Activated B cell treated with CpG ODN at 0.5 μM for 24 hours (primary cell): ENCODE measurements at regions not wholly inside any gene's neighbourhood (a gene's known extent, or its start where the extent isn't known, plus 50 kb on each side); places are given as distances from the start of the nearest gene placed in this dataset.

Experiments used
- ATAC-seq: fragments of 200-7000 bp; cut with Tn5 transposase; one replicate; pipeline ENCODE4 v1.10.0; 2021; ENCODE audit warnings: low read depth, mild to moderate bottlenecking, moderate library complexity
- CTCF ChIA-PET: fragments of 350-600 bp; sonication (Branson Sonifier 250); formaldehyde crosslinking; loops from one replicate; lab custom pipeline; 2021; ENCODE audit warnings: antibody characterized with exemption; lab: Charles Lee
- POLR2A ChIA-PET: fragments of 350-600 bp; sonication (Branson Sonifier 250); formaldehyde crosslinking; loops from one replicate; lab custom pipeline; 2021; ENCODE audit warnings: antibody characterized with exemption; lab: Charles Lee
- DNase-seq: peaks from one replicate; pipeline ENCODE4 v3.0.0; 2022
- H3K27ac Mint-ChIP-seq: one replicate; pipeline ENCODE4 v1.8.0; 2020; ENCODE audit warnings: mixed read lengths
- H3K27me3 Mint-ChIP-seq: one replicate; pipeline ENCODE4 v1.8.0; 2021; ENCODE audit warnings: mixed read lengths
- H3K36me3 Mint-ChIP-seq: one replicate; pipeline ENCODE4 v1.8.0; 2021; ENCODE audit warnings: low read depth, mixed read lengths
- H3K4me1 Mint-ChIP-seq: one replicate; pipeline ENCODE4 v1.8.0; 2021; ENCODE audit warnings: mixed read lengths
- H3K4me3 Mint-ChIP-seq: one replicate; pipeline ENCODE4 v1.8.0; 2020; ENCODE audit warnings: mild to moderate bottlenecking, mixed read lengths
- H3K9me3 Mint-ChIP-seq: one replicate; pipeline ENCODE4 v1.8.0; 2020; ENCODE audit warnings: mixed read lengths
- intact Hi-C: fragments of 100-400 bp; cut with micrococcal nuclease; formaldehyde crosslinking; loops from one replicate; pipeline ENCODE4 v1.15.1; 2024
- TF ChIP-seq, protein P1 (sequence below): fragments of 200-600 bp; IDR thresholded peaks from one replicate; pipeline ENCODE4 v1.8.0; 2022; ENCODE audit warnings: antibody characterized with exemption, mild to moderate bottlenecking

DNA sequence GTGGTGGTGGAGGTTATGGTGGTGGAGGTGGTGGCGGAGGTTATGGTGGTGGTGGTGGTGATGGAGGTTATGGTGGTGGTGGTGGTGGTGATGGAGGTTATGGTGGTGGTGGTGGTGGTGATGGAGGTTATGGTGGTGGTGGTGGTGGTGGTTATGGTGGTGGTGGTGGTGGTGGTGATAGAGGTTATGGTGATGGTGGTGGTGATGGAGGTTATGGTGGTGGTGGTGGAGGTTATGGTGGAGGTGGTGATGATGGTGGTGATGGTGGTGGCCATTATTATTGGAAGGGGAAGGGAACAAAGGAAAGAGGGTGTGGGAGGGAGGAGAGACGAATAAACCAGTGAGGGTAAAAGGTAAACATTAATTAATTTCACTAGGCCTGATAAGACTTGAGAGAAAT lies 53.5 kb upstream of the TCF20 start:
- intact Hi-C loops, result no loop called here
- H3K36me3 Mint-ChIP-seq, result no peaks in the 10 kb centered on the region
- POLR2A ChIA-PET, result no interaction called here
- H3K9me3 Mint-ChIP-seq, result no peaks in the 10 kb centered on the region
- ATAC-seq (no peak), DNase-seq (no peak)
- CTCF ChIA-PET, result no interaction called here
- H3K27ac Mint-ChIP-seq, result no peak overlapping the region
- H3K4me1 Mint-ChIP-seq, result peaks cover 7% of the 10 kb centered on the region
- peaks cover 16% of the 10 kb centered on the region for H3K27me3 Mint-ChIP-seq
- TF ChIP-seq, protein P1, sequence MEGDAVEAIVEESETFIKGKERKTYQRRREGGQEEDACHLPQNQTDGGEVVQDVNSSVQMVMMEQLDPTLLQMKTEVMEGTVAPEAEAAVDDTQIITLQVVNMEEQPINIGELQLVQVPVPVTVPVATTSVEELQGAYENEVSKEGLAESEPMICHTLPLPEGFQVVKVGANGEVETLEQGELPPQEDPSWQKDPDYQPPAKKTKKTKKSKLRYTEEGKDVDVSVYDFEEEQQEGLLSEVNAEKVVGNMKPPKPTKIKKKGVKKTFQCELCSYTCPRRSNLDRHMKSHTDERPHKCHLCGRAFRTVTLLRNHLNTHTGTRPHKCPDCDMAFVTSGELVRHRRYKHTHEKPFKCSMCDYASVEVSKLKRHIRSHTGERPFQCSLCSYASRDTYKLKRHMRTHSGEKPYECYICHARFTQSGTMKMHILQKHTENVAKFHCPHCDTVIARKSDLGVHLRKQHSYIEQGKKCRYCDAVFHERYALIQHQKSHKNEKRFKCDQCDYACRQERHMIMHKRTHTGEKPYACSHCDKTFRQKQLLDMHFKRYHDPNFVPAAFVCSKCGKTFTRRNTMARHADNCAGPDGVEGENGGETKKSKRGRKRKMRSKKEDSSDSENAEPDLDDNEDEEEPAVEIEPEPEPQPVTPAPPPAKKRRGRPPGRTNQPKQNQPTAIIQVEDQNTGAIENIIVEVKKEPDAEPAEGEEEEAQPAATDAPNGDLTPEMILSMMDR, result no peak
- no peak overlapping the region for H3K4me3 Mint-ChIP-seq

DNA sequence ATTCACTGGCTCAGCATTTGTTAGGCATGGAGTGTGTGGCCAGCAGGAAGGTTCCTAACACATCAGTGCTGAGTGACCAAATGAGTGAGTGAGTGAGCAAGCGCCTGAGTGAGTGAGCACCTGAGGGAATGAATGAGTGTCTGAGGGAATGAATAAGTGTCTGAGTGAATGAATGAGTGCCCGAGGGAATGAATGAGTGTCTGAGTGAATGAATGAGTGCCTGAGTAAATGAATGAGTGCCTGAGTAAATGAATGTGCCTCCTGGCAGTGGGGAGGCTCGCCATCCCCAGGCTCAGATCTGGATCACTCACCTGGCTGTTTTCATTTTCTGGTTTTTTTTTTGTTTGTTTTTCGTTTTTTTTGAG lies 52.1 kb upstream of the TCF20 start:
- H3K4me1 Mint-ChIP-seq, result peaks cover 7% of the 10 kb centered on the region
- POLR2A ChIA-PET, result no interaction called here
- H3K9me3 Mint-ChIP-seq, result no peaks in the 10 kb centered on the region
- H3K36me3 Mint-ChIP-seq, result no peaks in the 10 kb centered on the region
- CTCF ChIA-PET, result no interaction called here
- TF ChIP-seq, protein P1, result no peak
- peaks cover 19% of the 10 kb centered on the region for H3K27me3 Mint-ChIP-seq
- DNase-seq (no peak), ATAC-seq (no peak)
- no peak overlapping the region for H3K4me3 Mint-ChIP-seq
- intact Hi-C loops, result no loop called here
- no peak overlapping the region for H3K27ac Mint-ChIP-seq

- ChIA-PET CTCF (no interaction called here), POLR2A (no interaction called here)
- TF ChIP-seq, protein P1, result no peak
- no peak overlapping the region for H3K27ac Mint-ChIP-seq
- H3K9me3 Mint-ChIP-seq, result no peaks in the 10 kb centered on the region
- H3K4me1 Mint-ChIP-seq, result peaks cover 11% of the 10 kb centered on the region
- no peak overlapping the region for H3K4me3 Mint-ChIP-seq
- DNase-seq (no peak), ATAC-seq (no peak)
- peaks cover 21% of the 10 kb centered on the region for H3K27me3 Mint-ChIP-seq
- intact Hi-C loops, result no loop called here
- H3K36me3 Mint-ChIP-seq, result no peaks in the 10 kb centered on the region
Measured at GRCh38 chr22:42321908-42322561, 51.6 kb upstream of the TCF20 start.

GRCh38 chr22:42320443-42321416 lies 50.3 kb upstream of the TCF20 start:
- no peak overlapping the region for H3K4me3 Mint-ChIP-seq
- CTCF ChIA-PET, result no interaction called here
- no peaks in the 10 kb centered on the region for H3K9me3 Mint-ChIP-seq
- H3K27me3 Mint-ChIP-seq, result peaks cover 19% of the 10 kb centered on the region
- ATAC-seq, result no peak
- TF ChIP-seq, protein P1, result no peak
- H3K27ac Mint-ChIP-seq, result no peak overlapping the region
- intact Hi-C loops, result no loop called here
- POLR2A ChIA-PET, result no interaction called here
- H3K36me3 Mint-ChIP-seq, result no peaks in the 10 kb centered on the region
- DNase-seq, result no peak
- peaks cover 16% of the 10 kb centered on the region for H3K4me1 Mint-ChIP-seq
